OCI-LY1 (cell line): ENCODE measurements at regions not wholly inside any gene's neighbourhood (a gene's known extent, or its start where the extent isn't known, plus 50 kb on each side); places are given as distances from the start of the nearest gene placed in this dataset.

ENCODE experiments used
- EZH2 ChIP-seq: fragments of 200-600 bp; sonication (generic), shearing (Covaris generic); IDR thresholded peaks from 2 replicates; pipeline ENCODE4 v1.8.0; 2017; ENCODE audit warnings: borderline replicate concordance, mixed run types, mild to moderate bottlenecking, antibody characterized with exemption, low read length, moderate library complexity, mixed read lengths
- TF ChIP-seq, protein P1 (sequence below): fragments of 200-600 bp; sonication (generic), shearing (Covaris generic); IDR thresholded peaks from 2 replicates; pipeline ENCODE4 v1.5.1; 2017; ENCODE audit warnings: mild to moderate bottlenecking, antibody characterized with exemption, low read length, moderate library complexity, mixed read lengths

- TF ChIP-seq, protein P1, sequence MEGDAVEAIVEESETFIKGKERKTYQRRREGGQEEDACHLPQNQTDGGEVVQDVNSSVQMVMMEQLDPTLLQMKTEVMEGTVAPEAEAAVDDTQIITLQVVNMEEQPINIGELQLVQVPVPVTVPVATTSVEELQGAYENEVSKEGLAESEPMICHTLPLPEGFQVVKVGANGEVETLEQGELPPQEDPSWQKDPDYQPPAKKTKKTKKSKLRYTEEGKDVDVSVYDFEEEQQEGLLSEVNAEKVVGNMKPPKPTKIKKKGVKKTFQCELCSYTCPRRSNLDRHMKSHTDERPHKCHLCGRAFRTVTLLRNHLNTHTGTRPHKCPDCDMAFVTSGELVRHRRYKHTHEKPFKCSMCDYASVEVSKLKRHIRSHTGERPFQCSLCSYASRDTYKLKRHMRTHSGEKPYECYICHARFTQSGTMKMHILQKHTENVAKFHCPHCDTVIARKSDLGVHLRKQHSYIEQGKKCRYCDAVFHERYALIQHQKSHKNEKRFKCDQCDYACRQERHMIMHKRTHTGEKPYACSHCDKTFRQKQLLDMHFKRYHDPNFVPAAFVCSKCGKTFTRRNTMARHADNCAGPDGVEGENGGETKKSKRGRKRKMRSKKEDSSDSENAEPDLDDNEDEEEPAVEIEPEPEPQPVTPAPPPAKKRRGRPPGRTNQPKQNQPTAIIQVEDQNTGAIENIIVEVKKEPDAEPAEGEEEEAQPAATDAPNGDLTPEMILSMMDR: no peak
- TF ChIP-seq EZH2: no peak
Measured at GRCh38 chr2:53558867-53559266, 208.7 kb upstream of the CHAC2 start.
